ENCODE measurements at regions not wholly inside any gene's neighbourhood (a gene's known extent, or its start where the extent isn't known, plus 50 kb on each side); places are given as distances from the start of the nearest gene placed in this dataset.
A peak's percentile ranks its signal among the peaks of the same experiment; 100 is the strongest.
"Not testable (repeated sequence)": the region's sequence is repeated elsewhere in the genome, so short reads cannot be mapped to it uniquely, and the experiment has no call there.

DNA sequence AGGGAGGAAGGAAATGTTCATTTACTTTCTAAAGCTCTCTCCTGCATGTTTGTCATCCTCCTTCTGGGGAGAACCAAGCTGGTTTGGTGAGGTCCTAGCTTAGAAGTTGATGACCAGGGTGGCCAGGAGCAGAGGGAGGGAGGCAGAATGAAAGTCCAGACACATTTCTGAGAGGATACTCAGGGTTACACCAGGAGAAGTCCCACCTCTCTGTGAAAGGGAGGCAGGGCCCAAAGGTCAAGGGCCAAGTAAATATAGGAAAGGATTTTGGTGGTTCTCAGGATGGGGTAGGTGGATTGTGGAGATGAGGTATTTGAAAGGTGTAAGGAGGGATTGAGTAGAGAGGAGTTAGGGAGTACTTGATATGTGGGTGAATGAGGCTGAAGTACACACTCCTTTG, 58.0 kb upstream of the FBXO11 start:
- no peaks in the 10 kb centered on the region; the same call in 1 of the 2 replicates for H3K4me1 Mint-ChIP-seq (ENCODE audit: low read depth)
- no peaks in the 10 kb centered on the region; the same call in 1 of the 2 replicates for H3K27me3 Mint-ChIP-seq (ENCODE audit: insufficient read depth)
- no peaks in the 10 kb centered on the region for H3K36me3 Mint-ChIP-seq (ENCODE audit: low read depth)
- no peak for DNase-seq
- TF ChIP-seq CTCF (IDR thresholded peaks at IDR 0.05): no peak
- H3K27ac Mint-ChIP-seq: no peak overlapping the region
- no peaks in the 10 kb centered on the region for H3K9me3 Mint-ChIP-seq
- no peak overlapping the region; the same call in 1 of the 2 replicates for H3K4me3 Mint-ChIP-seq

GRCh38 chr2:47964722-47965434, 58.6 kb upstream of the FBXO11 start:
- peak overlapping the region; percentile 45; the same call in 1 of the 2 replicates for H3K4me3 Mint-ChIP-seq
- H3K27ac Mint-ChIP-seq: no peak overlapping the region
- no peaks in the 10 kb centered on the region for H3K9me3 Mint-ChIP-seq
- TF ChIP-seq CTCF (IDR thresholded peaks at IDR 0.05): no peak
- no peaks in the 10 kb centered on the region for H3K36me3 Mint-ChIP-seq (ENCODE audit: low read depth)
- H3K27me3 Mint-ChIP-seq (ENCODE audit: insufficient read depth): no peaks in the 10 kb centered on the region; the same call in 1 of the 2 replicates
- no peaks in the 10 kb centered on the region; the same call in 1 of the 2 replicates for H3K4me1 Mint-ChIP-seq (ENCODE audit: low read depth)
- no peak for DNase-seq

DNA sequence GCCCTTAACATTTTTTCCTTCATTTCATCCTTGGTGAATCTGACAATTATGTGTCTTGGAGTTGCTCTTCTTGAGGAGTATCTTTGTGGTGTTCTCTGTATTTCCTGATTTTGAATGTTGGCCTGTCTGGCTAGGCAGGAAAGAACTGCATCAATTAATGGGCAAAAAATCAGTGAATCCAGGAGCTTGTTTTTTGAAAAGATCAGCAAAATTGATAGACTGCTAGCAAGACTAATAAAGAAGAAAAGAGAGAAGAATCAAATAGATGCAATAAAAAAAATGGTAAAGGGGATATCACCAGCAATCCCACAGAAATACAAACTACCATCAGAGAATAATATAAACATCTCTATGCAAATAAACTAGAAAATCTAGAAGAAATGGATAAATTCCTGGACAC, 70.4 kb upstream of the FBXO11 start:
- H3K4me3 Mint-ChIP-seq; H3K4me1 Mint-ChIP-seq (ENCODE audit: low read depth); H3K9me3 Mint-ChIP-seq; H3K36me3 Mint-ChIP-seq (ENCODE audit: low read depth); H3K27ac Mint-ChIP-seq; H3K27me3 Mint-ChIP-seq (ENCODE audit: insufficient read depth); DNase-seq: not testable (repeated sequence)

DNA sequence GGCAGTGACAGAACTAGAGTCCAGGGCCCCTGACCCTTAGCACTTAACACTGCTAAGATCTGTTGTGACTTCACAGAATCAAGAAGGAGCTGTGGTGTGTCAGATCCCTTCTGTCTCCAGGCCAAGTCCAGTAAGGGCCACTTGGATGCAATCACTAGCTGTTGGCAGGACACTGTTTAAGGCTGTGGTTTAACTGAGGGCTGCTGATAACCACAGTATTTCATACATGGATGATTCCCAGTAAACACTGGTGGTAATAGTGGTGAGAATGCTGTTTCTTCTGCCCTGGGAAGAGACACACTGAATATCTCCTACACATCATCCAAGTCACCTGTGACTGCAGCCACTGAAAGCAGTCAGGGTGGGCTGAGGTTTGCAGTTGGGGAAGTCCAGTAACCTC, 77.7 kb upstream of the FBXO11 start:
- H3K36me3 Mint-ChIP-seq (ENCODE audit: low read depth): no peaks in the 10 kb centered on the region

GRCh38 chr2:47990503-47990902, 84.2 kb upstream of the FBXO11 start:
- TF ChIP-seq CTCF (IDR thresholded peaks at IDR 0.05): no peak
- Mint-ChIP-seq H3K27me3 (ENCODE audit: insufficient read depth) (peaks cover 7% of the 10 kb centered on the region), H3K36me3 (ENCODE audit: low read depth) (no peaks in the 10 kb centered on the region), H3K27ac (no peak overlapping the region), H3K4me3 (no peak overlapping the region), H3K4me1 (ENCODE audit: low read depth) (no peaks in the 10 kb centered on the region), H3K9me3 (no peaks in the 10 kb centered on the region)
- no peak for DNase-seq

More for the DNA sequence above, 77.7 kb upstream of the FBXO11 start:
- no peak overlapping the region for H3K27ac Mint-ChIP-seq
- no peak for TF ChIP-seq CTCF (IDR thresholded peaks at IDR 0.05)
- H3K27me3 Mint-ChIP-seq (ENCODE audit: insufficient read depth): no peaks in the 10 kb centered on the region; the same call in 1 of the 2 replicates
- no peak overlapping the region for H3K4me3 Mint-ChIP-seq
- DNase-seq: no peak
- H3K9me3 Mint-ChIP-seq: no peaks in the 10 kb centered on the region
- H3K4me1 Mint-ChIP-seq (ENCODE audit: low read depth): no peaks in the 10 kb centered on the region

- H3K36me3 Mint-ChIP-seq (ENCODE audit: low read depth): no peaks in the 10 kb centered on the region
- TF ChIP-seq CTCF (IDR thresholded peaks at IDR 0.05): no peak
- no peak for DNase-seq
- H3K27me3 Mint-ChIP-seq (ENCODE audit: insufficient read depth): peaks cover 7% of the 10 kb centered on the region
- H3K27ac Mint-ChIP-seq: no peak overlapping the region
- H3K9me3 Mint-ChIP-seq: no peaks in the 10 kb centered on the region
- H3K4me1 Mint-ChIP-seq (ENCODE audit: low read depth): no peaks in the 10 kb centered on the region
- no peak overlapping the region for H3K4me3 Mint-ChIP-seq
Observed at GRCh38 chr2:47992671-47993070, 86.4 kb upstream of the FBXO11 start.

Measured in HFFc6 (cell line).